Astrocyte (in vitro differentiated cells and primary cell): ENCODE measurements at regions not wholly inside any gene's neighbourhood (a gene's known extent, or its start where the extent isn't known, plus 50 kb on each side); places are given as distances from the start of the nearest gene placed in this dataset.
"Not testable (repeated sequence)": the region's sequence is repeated elsewhere in the genome, so short reads cannot be mapped to it uniquely, and the experiment has no call there.

Experiments used
- DNase-seq: peaks from one replicate; pipeline ENCODE4 v3.0.0-alpha.2; 2010; ENCODE audit warnings: low read depth
- FAIRE-seq: peaks from 2 replicates; lab custom pipeline; 2011; peaks lifted over from hg19 to GRCh38; lab: Jason Lieb, UNC
- H2AFZ ChIP-seq: 2 replicates; pipeline ENCODE4 v1.6.0; 2012; ENCODE audit warnings: low read depth, low read length, inconsistent platforms
- H3K27ac ChIP-seq: 2 replicates; pipeline ENCODE4 v1.5.1; 2011; ENCODE audit warnings: low read depth, low read length, inconsistent platforms
- H3K27me3 ChIP-seq: 2 replicates; pipeline ENCODE4 v1.6.0; 2011; ENCODE audit warnings: low read length, inconsistent platforms; ENCODE audit not compliant: insufficient read depth
- H3K36me3 ChIP-seq: 2 replicates; pipeline ENCODE4 v1.5.1; 2011; ENCODE audit warnings: low read length, inconsistent platforms; ENCODE audit not compliant: insufficient read depth
- H3K4me1 ChIP-seq: 2 replicates; pipeline ENCODE4 v1.5.1; 2011; ENCODE audit warnings: low read length, inconsistent platforms; ENCODE audit not compliant: insufficient read depth
- H3K4me2 ChIP-seq: 2 replicates; pipeline ENCODE4 v1.6.0; 2012; ENCODE audit warnings: low read length, inconsistent platforms
- H3K4me3 ChIP-seq: 2 replicates; pipeline ENCODE4 v1.5.1; 2011; ENCODE audit warnings: low read depth, mild to moderate bottlenecking, low read length, inconsistent platforms; ENCODE audit not compliant: insufficient read depth
- H3K79me2 ChIP-seq: 2 replicates; pipeline ENCODE4 v1.6.0; 2012; ENCODE audit warnings: mild to moderate bottlenecking, low read length, inconsistent platforms; ENCODE audit not compliant: insufficient read depth
- H3K9ac ChIP-seq: 2 replicates; pipeline ENCODE4 v1.6.0; 2012; ENCODE audit warnings: mild to moderate bottlenecking, low read length, inconsistent platforms
- H3K9me3 ChIP-seq: 2 replicates; pipeline ENCODE4 v1.5.1; 2012; ENCODE audit warnings: low read depth, mild to moderate bottlenecking, low read length, inconsistent platforms; ENCODE audit not compliant: insufficient read depth
- H4K20me1 ChIP-seq: 2 replicates; pipeline ENCODE4 v1.6.0; 2012; ENCODE audit warnings: low read length, inconsistent platforms; ENCODE audit not compliant: insufficient read depth
- H3K27ac Mint-ChIP-seq: one replicate; pipeline ENCODE4 v1.8.0; 2021; ENCODE audit warnings: mild to moderate bottlenecking, mixed read lengths; ENCODE audit not compliant: unreplicated experiment
- H3K27me3 Mint-ChIP-seq: one replicate; pipeline ENCODE4 v1.8.0; 2021; ENCODE audit warnings: low read depth, mixed read lengths; ENCODE audit not compliant: unreplicated experiment
- H3K36me3 Mint-ChIP-seq: one replicate; pipeline ENCODE4 v1.8.0; 2021; ENCODE audit warnings: low read depth, mixed read lengths; ENCODE audit not compliant: unreplicated experiment
- H3K4me1 Mint-ChIP-seq: one replicate; pipeline ENCODE4 v1.8.0; 2021; ENCODE audit warnings: low read depth, mixed read lengths; ENCODE audit not compliant: unreplicated experiment
- H3K4me3 Mint-ChIP-seq: one replicate; pipeline ENCODE4 v1.8.0; 2021; ENCODE audit warnings: mild to moderate bottlenecking, moderate library complexity, mixed read lengths; ENCODE audit not compliant: unreplicated experiment
- H3K9me3 Mint-ChIP-seq: one replicate; pipeline ENCODE4 v1.8.0; 2021; ENCODE audit warnings: mild to moderate bottlenecking, mixed read lengths; ENCODE audit not compliant: unreplicated experiment

GRCh38 chr15:84550503-84550902 is 50.3 kb upstream of the ZSCAN2 start:
- Mint-ChIP-seq H3K4me1 (peaks cover 43% of the 10 kb centered on the region), H3K27ac (peak overlapping the region; percentile 77)
- H3K79me2 ChIP-seq, H3K36me3 ChIP-seq, H3K4me1 ChIP-seq, H3K4me3 Mint-ChIP-seq, H3K4me3 ChIP-seq, H3K36me3 Mint-ChIP-seq, H3K27ac ChIP-seq, H3K27me3 ChIP-seq, FAIRE-seq, H3K4me2 ChIP-seq, H2AFZ ChIP-seq, H3K9me3 Mint-ChIP-seq, H3K9me3 ChIP-seq, H3K9ac ChIP-seq, H3K27me3 Mint-ChIP-seq: not testable (repeated sequence)
- DNase-seq: peak; percentile 12
- H4K20me1 ChIP-seq: peaks cover 13% of the 10 kb centered on the region
